Caco-2 (cell line): ENCODE measurements at regions not wholly inside any gene's neighbourhood (a gene's known extent, or its start where the extent isn't known, plus 50 kb on each side); places are given as distances from the start of the nearest gene placed in this dataset.

Source experiments
- BruUV-seq: library from RNA; stranded (reverse); fragments of 400-500 nt; replicated peaks from 2 replicates; lab custom pipeline; 2021; lab: Mats Ljungman, UMichigan
- CTCF ChIA-PET: fragments of 300-600 bp; sonication (Branson Sonifier 250); formaldehyde crosslinking; loops from one replicate; lab custom pipeline; 2022; ENCODE audit warnings: antibody characterized with exemption; lab: Charles Lee
- POLR2A ChIA-PET: fragments of 300-600 bp; sonication (Branson Sonifier 250); formaldehyde crosslinking; loops from one replicate; lab custom pipeline; 2022; ENCODE audit warnings: antibody characterized with exemption; lab: Charles Lee
- DNase-seq, 2 experiments: peaks; one replicate each; pipeline versions ENCODE4 v3.0.0 to v3.0.0-alpha.2; 2020 to 2022
- H3K27me3 ChIP-seq: replicated peaks from 2 replicates; pipeline ENCODE4 v1.6.0; 2011; ENCODE audit warnings: low read length; ENCODE audit not compliant: control insufficient read depth, insufficient read depth
- H3K36me3 ChIP-seq: 2 replicates; pipeline ENCODE4 v1.5.1; 2011; ENCODE audit warnings: low read length; ENCODE audit not compliant: control insufficient read depth, insufficient read depth
- H3K4me1 ChIP-seq: fragments of 250-450 bp; sonication (Bioruptor Pico); 2 replicates; pipeline ENCODE4 v1.5.1; 2020; ENCODE audit warnings: mild to moderate bottlenecking
- H3K4me3 ChIP-seq: 2 replicates; pipeline ENCODE4 v1.5.1; 2011; ENCODE audit warnings: low read depth, mild to moderate bottlenecking, control low read depth, low read length
- H3K9me3 ChIP-seq: fragments of 250-450 bp; sonication (Bioruptor Pico); 2 replicates; pipeline ENCODE4 v1.5.1; 2020; ENCODE audit warnings: mild to moderate bottlenecking, moderate library complexity
- H3K27ac Mint-ChIP-seq: one replicate; pipeline ENCODE4 v1.8.0; 2022; ENCODE audit warnings: mixed read lengths; ENCODE audit not compliant: unreplicated experiment
- H3K27me3 Mint-ChIP-seq: one replicate; pipeline ENCODE4 v1.8.0; 2022; ENCODE audit warnings: mixed read lengths; ENCODE audit not compliant: insufficient read depth, unreplicated experiment
- H3K36me3 Mint-ChIP-seq: one replicate; pipeline ENCODE4 v1.8.0; 2022; ENCODE audit warnings: mild to moderate bottlenecking, mixed read lengths; ENCODE audit not compliant: insufficient read depth, unreplicated experiment
- H3K4me1 Mint-ChIP-seq: one replicate; pipeline ENCODE4 v1.8.0; 2022; ENCODE audit warnings: low read depth, mixed read lengths; ENCODE audit not compliant: unreplicated experiment
- H3K4me3 Mint-ChIP-seq: one replicate; pipeline ENCODE4 v1.8.0; 2022; ENCODE audit warnings: mild to moderate bottlenecking, moderate library complexity, mixed read lengths; ENCODE audit not compliant: unreplicated experiment
- H3K9me3 Mint-ChIP-seq: one replicate; pipeline ENCODE4 v1.8.0; 2022; ENCODE audit warnings: mixed read lengths; ENCODE audit not compliant: unreplicated experiment
- intact Hi-C: fragments of 100-400 bp; cut with micrococcal nuclease; formaldehyde crosslinking; loops from one replicate; pipeline ENCODE4 v1.10.0; 2022; ENCODE audit not compliant: unreplicated experiment
- TF ChIP-seq, protein P1 (sequence below), 2 experiments: fragments of 200-600 bp in 1 of 2; IDR thresholded peaks; 1 replicate in 1 of 2; 2 replicates in 1 of 2; pipeline versions ENCODE4 v1.5.1 to v1.8.0; 2011 to 2022; ENCODE audit warnings: antibody characterized with exemption in 1 of 2, control low read depth in 1 of 2, inconsistent platforms in 1 of 2, low read depth in 1 of 2, low read length in 1 of 2, mild to moderate bottlenecking in 1 of 2, moderate library complexity in 1 of 2; ENCODE audit not compliant: insufficient read depth in 1 of 2, severe bottlenecking in 1 of 2, unreplicated experiment in 1 of 2

DNA sequence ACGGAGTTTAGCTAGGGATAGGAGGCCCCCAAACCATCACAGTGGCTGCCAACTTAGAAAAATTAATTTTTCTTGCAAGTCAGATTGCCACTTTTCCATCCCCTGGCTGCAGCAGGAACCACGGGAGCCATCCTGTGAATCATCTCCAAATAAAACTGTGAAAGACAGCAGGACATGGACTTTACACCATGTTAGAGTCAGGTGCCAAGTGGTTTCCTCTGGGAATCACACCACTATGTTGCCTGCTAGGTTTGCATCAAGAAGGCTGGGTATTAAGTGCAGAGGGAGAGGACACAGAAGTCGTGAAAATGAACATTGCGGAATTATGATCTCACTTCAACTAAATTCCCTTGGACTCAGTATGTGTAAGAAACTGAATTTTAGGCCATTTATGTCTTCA, 471.3 kb upstream of the GOT2 start:
- H3K36me3 Mint-ChIP-seq: no peaks in the 10 kb centered on the region
- no peaks in the 10 kb centered on the region for H3K36me3 ChIP-seq

DNA sequence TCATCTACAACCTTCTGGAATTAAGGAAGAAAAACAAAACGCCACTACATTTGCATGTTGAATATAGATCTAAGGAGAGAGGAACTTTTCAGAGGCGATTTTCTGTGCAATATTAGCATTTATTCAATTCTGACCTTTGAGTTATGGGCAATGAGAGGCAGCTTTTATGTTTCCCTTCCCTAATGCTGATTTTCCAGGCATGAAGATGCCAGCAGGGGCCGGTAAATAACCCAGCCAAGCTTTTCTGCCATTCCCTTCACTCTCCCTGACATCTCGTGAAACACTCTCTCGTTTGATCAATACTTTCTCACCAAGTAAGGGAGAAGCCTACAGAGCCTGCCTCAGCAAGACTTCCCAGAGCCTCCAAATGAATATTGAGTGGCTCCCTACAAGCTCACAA, 470.5 kb upstream of the GOT2 start:
- Mint-ChIP-seq H3K9me3 (no peaks in the 10 kb centered on the region), H3K36me3 (no peaks in the 10 kb centered on the region), H3K27me3 (peaks cover 6% of the 10 kb centered on the region), H3K27ac (no peak overlapping the region), H3K4me1 (no peaks in the 10 kb centered on the region), H3K4me3 (no peak overlapping the region)
- Histone ChIP-seq H3K4me1 (no peaks in the 10 kb centered on the region), H3K9me3 (no peaks in the 10 kb centered on the region), H3K4me3 (no peak overlapping the region), H3K36me3 (no peaks in the 10 kb centered on the region), H3K27me3 (no peaks in the 10 kb centered on the region)
- no TSS peak for BruUV-seq
- no peak for DNase-seq
- ChIA-PET CTCF (interaction anchor here (0.6 kb wide), 1 partner anchor 23 kb away, joined by 3 read pairs; no protein-coding TSS in a partner anchor), POLR2A (no interaction called here)
- intact Hi-C loops: no loop called here
- TF ChIP-seq, protein P1, sequence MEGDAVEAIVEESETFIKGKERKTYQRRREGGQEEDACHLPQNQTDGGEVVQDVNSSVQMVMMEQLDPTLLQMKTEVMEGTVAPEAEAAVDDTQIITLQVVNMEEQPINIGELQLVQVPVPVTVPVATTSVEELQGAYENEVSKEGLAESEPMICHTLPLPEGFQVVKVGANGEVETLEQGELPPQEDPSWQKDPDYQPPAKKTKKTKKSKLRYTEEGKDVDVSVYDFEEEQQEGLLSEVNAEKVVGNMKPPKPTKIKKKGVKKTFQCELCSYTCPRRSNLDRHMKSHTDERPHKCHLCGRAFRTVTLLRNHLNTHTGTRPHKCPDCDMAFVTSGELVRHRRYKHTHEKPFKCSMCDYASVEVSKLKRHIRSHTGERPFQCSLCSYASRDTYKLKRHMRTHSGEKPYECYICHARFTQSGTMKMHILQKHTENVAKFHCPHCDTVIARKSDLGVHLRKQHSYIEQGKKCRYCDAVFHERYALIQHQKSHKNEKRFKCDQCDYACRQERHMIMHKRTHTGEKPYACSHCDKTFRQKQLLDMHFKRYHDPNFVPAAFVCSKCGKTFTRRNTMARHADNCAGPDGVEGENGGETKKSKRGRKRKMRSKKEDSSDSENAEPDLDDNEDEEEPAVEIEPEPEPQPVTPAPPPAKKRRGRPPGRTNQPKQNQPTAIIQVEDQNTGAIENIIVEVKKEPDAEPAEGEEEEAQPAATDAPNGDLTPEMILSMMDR (IDR thresholded peaks at IDR 0.05; ENCODE audit: insufficient read depth in 1 of 2, low read depth in 1 of 2, low read length in 1 of 2, severe bottlenecking in 1 of 2, unreplicated experiment in 1 of 2): no peak

More for the DNA sequence above, 471.3 kb upstream of the GOT2 start:
- H3K27ac Mint-ChIP-seq: no peak overlapping the region
- POLR2A ChIA-PET: no interaction called here
- peaks cover 3% of the 10 kb centered on the region for H3K27me3 Mint-ChIP-seq
- BruUV-seq: no TSS peak
- H3K4me1 ChIP-seq: no peaks in the 10 kb centered on the region
- H3K4me3 Mint-ChIP-seq: no peak overlapping the region
- no peaks in the 10 kb centered on the region for H3K9me3 ChIP-seq
- no peaks in the 10 kb centered on the region for H3K27me3 ChIP-seq
- intact Hi-C loops: no loop called here
- no peak overlapping the region for H3K4me3 ChIP-seq
- DNase-seq: no peak
- CTCF ChIA-PET: no interaction called here
- no peaks in the 10 kb centered on the region for H3K9me3 Mint-ChIP-seq
- H3K4me1 Mint-ChIP-seq: no peaks in the 10 kb centered on the region
- TF ChIP-seq, protein P1 (IDR thresholded peaks at IDR 0.05; ENCODE audit: insufficient read depth in 1 of 2, low read depth in 1 of 2, low read length in 1 of 2, severe bottlenecking in 1 of 2, unreplicated experiment in 1 of 2): no peak

DNA sequence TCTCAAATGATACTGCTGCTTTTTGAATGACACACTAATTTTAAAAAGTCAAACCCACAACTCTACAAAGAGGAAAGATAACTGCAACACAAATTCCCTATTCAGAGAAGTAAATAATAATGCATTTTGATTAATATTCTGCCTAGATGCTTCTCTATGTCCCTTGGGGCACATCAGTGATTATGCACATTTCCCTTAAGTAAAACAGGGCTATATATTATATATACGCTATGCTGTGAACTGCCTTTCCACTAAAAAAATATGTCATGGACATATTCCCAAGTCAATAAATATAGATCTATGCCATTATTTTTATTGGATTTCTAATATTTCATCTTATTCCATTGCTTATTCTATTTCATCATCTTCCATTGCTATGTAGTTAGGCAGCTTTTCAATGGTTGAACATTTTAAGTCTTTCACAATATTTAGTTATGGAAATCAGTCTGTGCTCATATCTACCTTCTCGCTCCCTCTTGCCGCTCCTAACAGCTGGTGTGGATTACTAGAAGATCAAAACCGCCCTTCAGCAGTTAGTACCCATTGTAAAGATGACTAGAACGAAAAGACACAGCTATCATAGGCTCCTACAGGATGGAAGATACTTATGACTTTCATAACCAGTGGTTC, 468.2 kb upstream of the GOT2 start:
- no peaks in the 10 kb centered on the region for H3K4me1 ChIP-seq
- DNase-seq: no peak
- Mint-ChIP-seq H3K4me1 (no peaks in the 10 kb centered on the region), H3K36me3 (no peaks in the 10 kb centered on the region), H3K9me3 (no peaks in the 10 kb centered on the region), H3K4me3 (no peak overlapping the region), H3K27me3 (peaks cover 6% of the 10 kb centered on the region), H3K27ac (no peak overlapping the region)
- TF ChIP-seq, protein P1 (IDR thresholded peaks at IDR 0.05; ENCODE audit: insufficient read depth in 1 of 2, low read depth in 1 of 2, low read length in 1 of 2, severe bottlenecking in 1 of 2, unreplicated experiment in 1 of 2): no peak
- no peaks in the 10 kb centered on the region for H3K9me3 ChIP-seq
- BruUV-seq: no TSS peak
- H3K36me3 ChIP-seq: no peaks in the 10 kb centered on the region
- CTCF ChIA-PET: no interaction called here
- POLR2A ChIA-PET: no interaction called here
- no peak overlapping the region for H3K4me3 ChIP-seq
- H3K27me3 ChIP-seq: no peaks in the 10 kb centered on the region
- intact Hi-C loops: no loop called here
